GM18951 (cell line): ENCODE measurements at regions not wholly inside any gene's neighbourhood (a gene's known extent, or its start where the extent isn't known, plus 50 kb on each side); places are given as distances from the start of the nearest gene placed in this dataset.
"Not testable (repeated sequence)": the region's sequence is repeated elsewhere in the genome, so short reads cannot be mapped to it uniquely, and the experiment has no call there.

Source experiments
- POLR2A ChIP-seq: IDR thresholded peaks from 4 replicates; pipeline ENCODE4 v1.6.1; 2011; ENCODE audit warnings: mild to moderate bottlenecking; ENCODE audit not compliant: insufficient read length, insufficient read depth; ENCODE audit errors: extremely low read depth
- in situ Hi-C: fragments of 300-500 bp; cut with MboI; formaldehyde crosslinking; loops from one replicate; pipeline ENCODE4 v1.12.0; 2022; ENCODE audit warnings: low sequenced_read_pairs, mixed read lengths, inconsistent platforms; ENCODE audit not compliant: unreplicated experiment

DNA sequence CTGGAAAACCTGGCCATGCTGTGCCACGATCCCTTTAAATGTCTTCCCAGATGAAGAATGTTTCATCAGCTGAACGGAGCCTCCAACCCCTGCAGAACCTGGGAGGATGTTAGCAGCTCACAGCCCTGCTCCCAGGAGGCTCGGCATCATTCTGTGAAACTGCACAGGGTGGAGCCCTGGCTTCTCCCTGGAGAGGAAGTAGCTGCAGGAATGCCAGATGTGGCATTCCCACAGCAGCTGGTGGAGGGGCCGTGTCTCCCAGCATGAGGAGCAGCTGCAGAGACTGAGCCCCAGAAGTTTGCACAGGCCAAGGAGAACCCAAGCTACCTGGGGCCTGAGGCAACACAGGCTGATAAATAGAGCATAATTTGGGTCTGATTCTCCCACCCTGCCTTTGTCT lies 165.8 kb upstream of the MAP3K1 start:
- TF ChIP-seq POLR2A: no peak
- in situ Hi-C loops: no loop called here

DNA sequence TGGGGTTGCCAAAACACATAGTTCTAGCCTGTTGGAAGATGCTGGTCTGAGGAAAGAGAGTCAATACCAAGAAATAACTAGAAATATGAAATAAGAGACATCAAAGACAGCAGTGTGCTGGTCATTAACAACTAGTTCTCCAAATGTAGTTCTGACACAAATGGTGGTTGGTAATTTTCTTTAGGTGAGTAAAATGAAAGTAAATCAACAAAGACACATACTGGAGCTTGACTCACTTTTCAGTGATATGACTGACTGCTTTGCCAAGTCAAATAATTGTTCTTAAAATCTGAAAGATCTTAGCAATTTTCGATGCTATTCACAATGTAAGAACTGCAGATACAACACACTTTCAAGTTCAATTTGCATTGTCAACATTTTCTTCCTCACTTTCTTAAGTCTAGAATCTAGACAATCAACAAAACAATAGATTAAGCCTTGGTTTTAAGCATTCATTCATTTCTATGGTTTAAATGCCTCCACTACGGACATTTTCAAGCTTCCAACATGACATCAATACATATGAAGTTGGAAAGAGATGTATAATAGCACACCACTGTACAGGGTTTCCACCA lies 166.8 kb upstream of the MAP3K1 start:
- no peak for TF ChIP-seq POLR2A
- in situ Hi-C loops: no loop called here

DNA sequence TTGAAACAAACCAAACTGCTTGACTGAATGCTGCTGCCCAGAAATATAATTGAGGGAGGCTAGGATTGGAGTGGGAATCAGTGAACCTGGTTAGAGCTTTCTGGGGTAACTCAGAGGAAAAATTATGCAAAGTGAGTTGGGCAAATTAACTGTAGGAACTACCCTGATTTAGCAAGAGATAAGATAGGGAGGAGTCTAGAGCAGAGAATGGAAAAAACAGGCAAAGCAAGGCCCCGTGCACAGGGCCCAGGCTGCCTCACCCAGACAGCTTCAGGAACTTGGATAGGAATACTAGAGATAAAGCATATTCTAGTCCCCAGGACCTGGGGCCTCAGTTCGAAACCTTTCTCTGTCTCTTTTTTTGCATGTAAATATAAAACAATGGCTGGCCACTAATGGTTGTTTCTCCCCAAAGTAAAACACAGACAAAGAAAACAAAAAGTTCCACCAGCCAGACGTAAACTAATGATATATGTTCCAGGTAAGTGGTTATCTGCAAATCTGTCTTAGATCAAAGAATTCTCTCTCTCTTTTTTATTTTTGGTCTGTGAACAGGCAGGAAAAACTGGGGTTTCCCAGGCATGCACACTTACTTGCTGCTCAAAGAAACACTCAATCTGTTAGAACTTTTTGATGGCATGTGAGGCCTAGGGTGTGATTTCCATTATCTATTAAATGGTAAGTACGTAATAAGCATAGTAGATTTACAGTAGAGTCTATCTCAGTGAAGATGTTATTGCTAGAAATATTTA lies 168.1 kb upstream of the MAP3K1 start:
- in situ Hi-C loops: no loop called here
- TF ChIP-seq POLR2A: no peak

DNA sequence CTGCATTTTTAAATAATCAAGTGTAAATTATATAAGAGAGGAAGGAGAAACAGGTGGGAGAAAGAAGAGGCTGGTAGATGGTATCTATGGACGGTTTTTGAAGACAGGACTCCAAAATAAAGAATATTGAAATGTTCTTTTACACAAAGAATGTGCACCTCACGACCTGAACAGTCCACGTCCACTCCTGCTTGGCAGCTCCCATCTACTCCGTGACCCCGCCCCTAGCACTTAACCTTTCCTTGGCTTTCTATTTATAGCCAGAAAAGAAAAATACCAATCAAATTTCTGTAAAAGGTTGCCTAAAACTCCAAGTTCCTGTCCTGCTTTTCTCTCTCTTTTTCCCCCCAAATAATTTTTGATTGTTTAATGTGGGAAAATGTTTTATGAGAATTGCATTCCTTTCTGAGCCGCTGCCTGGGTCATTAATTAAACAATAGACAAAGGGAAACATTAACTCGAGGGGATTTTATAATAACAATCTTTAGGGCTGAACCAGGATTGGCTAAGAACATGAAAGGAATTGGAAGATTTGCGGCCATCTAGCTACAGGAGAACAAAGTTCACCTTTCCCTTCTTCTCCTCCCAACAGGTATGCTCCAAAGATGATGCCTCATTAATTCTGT lies 173.6 kb upstream of the MAP3K1 start:
- no peak for TF ChIP-seq POLR2A
- in situ Hi-C loops: no loop called here

DNA sequence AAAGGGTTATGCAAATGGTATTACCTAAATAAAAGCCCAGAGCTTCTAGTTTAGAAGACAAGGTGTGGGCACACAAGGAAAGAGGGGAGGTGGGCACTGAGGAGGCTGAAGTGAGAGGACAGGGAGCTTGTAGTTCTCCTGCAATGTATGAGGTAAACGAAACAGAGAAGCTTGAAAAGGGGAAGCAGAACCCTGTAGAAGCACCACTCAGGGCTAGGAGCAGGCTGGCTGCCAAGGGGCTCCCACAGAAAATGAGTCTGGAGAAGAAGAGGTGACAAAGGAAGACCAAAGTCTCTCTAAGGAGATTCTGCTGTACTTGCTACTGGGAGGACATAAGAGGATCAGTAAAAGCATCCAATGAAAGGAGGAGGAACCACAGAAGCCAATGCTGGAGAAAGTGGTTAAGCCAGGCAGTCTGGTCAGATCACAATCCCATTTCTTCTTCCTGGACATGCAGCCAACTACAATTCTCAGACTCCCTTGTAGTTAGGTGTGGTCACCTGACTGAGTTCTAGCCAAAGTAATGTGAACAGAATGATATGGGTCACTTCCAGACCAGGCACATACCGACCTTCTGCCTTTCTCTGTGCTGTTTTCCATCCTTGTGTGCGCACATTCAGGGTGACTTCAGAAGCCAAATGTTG lies 174.5 kb upstream of the MAP3K1 start:
- TF ChIP-seq POLR2A: no peak
- in situ Hi-C loops: no loop called here

DNA sequence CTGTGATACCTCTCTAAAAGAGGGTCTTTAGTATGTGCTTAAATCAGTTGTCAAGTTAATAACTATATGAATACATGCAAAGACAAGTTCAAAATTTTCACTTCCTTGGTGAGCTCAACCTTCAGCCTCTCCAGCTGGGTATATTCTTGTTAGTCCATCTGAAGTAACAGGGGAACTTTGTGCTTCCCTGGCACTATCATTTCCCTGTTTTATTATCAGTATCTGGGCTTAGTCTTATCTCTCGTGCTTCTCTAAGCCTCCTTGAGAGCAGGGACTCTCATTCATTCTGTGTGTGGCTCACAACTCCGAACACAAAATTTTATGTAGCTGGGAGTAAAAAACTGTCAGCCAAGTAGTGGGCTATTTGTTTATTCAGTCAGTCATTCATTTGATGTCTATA lies 175.9 kb upstream of the MAP3K1 start:
- TF ChIP-seq POLR2A: no peak
- in situ Hi-C loops: no loop called here

DNA sequence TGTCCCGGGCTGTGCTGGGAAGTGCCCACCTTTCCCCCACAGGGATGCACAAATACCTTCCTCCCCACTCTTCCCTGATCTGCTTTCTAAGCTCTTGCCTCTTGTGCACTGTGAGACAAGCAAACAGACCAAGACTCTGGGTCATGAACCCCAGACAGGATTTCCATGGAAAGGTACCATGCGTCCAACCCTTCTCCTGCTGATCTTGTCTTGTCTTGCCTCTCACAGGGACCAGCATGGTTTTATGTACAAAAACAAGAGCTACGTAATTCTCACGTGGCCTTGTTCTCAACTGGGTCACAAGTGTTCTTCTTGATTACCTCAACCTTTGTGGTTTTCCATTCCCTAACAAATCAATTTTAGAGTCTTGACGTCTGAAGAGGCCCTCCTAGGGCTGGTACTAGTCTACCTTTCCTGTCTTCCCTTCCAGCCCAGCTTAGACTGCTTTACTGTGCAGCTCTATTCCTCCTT lies 176.5 kb upstream of the MAP3K1 start:
- in situ Hi-C loops: no loop called here
- TF ChIP-seq POLR2A: no peak

DNA sequence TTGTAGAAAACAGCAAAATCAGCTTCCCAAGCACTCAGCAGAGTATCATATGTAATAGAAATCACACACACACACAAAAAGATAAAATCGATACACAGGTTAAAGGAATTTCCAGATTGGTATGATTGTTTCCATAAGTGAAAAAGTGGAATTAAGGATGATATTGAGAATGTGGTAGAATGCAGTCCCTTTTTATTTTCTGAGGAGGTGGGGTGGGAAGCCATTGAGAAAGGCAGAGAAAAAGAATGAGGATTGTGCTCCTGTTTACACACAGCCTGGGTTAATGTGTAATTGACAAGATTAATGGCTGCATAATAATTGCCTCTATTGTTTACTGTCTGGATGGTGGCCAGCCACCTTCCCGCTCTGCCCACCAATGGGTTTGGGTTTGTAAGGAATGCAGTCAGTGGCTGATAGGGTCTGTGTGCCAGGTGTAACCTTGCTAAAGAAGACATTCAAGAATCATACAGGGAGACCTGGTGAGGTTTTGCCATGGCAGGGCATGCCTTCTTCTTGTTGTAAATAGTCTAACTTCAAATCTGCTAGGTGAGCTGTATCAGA lies 177.2 kb upstream of the MAP3K1 start:
- no peak for TF ChIP-seq POLR2A
- in situ Hi-C loops: no loop called here

DNA sequence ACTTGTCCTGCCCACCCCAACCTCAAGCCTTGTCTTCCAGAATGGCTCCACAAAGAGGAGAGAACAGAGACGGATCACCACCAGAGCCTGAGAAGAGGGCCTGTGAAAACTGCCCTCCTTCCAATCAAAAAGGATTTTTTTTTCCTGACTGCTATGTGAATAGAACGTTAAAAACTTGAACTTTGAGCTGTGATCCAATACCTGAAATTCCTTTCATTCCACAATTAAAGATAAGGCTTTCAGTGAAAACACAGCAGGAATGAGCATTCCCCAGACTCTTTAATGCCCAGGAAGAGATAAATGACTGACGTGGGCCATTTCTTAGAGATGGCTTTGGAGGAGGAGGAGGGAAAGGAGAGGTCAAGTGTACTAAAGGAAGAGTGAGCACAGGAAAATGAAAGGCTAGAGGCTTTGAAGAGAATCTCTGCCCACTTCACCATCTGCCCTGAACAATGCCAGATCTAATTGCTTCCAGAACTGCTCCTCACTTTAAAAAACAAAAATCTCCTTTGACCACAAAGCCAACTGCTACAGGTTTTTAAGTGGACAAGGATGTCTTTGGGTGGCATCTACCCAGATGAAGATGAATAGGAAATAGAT lies 177.9 kb upstream of the MAP3K1 start:
- no peak for TF ChIP-seq POLR2A

DNA sequence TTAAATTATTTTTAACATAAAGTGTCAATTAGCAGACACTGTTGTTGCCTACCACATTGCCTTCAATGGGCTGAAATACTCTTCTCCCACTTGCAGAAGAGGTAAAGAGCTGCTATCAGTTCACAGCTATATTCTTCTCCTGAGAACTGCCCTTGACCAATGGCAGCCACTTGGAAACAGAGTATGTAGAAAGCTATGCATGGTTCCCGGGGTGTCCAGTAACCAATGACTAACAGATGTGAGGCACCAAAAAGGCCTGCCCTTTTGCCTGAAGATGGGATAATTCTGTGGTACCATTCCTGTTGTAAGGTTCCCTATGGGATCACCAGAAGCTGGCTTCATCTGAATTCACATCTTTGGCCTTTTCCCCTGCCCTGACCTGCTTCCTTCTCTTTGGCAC lies 181.4 kb upstream of the MAP3K1 start:
- in situ Hi-C loops: no loop called here
- TF ChIP-seq POLR2A: no peak

More for the DNA sequence above, 177.9 kb upstream of the MAP3K1 start:
- in situ Hi-C loops: no loop called here

DNA sequence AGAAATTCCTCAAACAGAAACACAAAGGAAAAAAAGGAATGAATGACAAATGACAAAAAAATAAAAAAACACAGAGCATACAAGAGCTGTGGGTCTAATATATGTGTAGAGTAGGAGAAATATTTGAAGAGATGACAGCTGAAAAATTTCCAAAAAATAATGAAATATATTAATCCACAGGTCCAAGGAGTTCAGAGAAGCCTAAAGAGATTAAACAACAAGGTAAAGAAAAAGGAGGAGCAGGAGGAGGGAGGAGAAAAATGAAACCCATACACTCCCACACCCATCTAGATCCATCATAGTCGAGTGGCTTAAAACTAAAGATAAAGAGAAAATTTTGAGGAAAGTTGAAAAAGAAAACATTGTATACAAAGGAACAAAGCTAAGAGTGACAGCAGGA lies 182.4 kb upstream of the MAP3K1 start:
- TF ChIP-seq POLR2A: no peak
- in situ Hi-C loops: no loop called here

DNA sequence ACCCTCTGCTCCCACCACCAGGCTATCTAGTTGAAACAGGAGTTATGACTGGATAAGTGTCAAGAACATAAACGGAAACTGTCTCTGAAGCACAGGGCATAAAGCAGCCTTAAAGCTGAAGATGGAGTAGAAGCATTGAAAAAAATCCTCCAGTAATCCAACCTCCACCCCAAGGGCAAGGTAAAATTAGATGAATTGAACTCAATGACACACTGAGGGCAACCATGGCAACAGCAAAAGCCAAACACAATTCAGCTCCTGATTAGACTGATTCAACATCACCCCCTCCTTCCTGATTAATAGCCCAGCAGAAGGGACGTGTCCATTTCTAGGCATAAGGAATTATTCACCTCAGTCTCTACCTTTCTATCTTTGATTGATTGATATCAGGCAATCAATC lies 183.2 kb upstream of the MAP3K1 start:
- no peak for TF ChIP-seq POLR2A
- in situ Hi-C loops: no loop called here

DNA sequence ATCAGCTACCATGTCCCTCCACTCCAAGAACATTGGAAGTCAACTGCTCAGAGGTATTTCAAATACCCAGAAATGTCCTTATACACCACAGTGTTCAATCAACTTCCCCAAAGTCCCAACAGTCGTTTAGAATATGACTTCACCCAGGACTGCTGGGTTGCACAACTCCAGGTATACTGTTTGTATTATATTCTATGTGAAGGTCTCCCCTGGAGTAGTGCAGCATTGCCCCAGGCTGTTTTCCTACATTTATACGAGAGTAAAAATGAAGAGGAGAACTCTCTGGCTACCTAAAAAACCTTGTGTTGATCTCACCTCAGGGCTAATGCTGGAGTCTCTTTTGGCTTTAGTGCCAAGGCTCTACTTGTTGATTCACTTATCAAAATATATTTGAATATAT lies 183.6 kb upstream of the MAP3K1 start:
- in situ Hi-C loops: no loop called here
- TF ChIP-seq POLR2A: no peak

DNA sequence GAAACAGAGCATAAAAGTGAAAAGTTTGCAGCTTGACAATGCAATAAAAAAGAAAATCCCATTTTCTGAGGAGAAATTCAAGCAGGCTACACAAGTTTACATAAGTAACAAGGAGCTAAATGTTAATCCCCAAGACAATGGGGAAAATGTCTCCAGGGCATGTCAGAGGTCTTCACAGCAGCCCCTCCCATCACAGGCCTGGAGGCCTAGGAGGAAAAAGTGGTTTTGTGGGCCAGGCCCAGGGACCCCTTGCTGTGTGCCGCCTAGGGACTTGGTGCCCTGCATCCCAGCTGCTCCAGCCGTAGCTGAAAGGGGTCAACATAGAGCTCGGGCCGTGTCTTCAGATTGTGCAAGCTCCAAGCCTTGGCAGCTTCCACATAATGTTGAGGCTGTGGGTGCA lies 186.7 kb upstream of the MAP3K1 start:
- in situ Hi-C loops: not testable (repeated sequence)
